ENCODE measurements at regions not wholly inside any gene's neighbourhood (a gene's known extent, or its start where the extent isn't known, plus 50 kb on each side); places are given as distances from the start of the nearest gene placed in this dataset.

- H3K4ac ChIP-seq (ENCODE audit: low read depth, low read length): no peak overlapping the region
- H2BK120ac ChIP-seq (ENCODE audit: low read depth, low read length, poor library complexity, severe bottlenecking): no peak overlapping the region
- no peak for DNase-seq
- H3K27ac Mint-ChIP-seq: no peak overlapping the region
- H3K14ac ChIP-seq (ENCODE audit: insufficient read depth, low read length): no peak overlapping the region
- H3K18ac ChIP-seq (ENCODE audit: insufficient read length, low read depth, low read length): no peak overlapping the region
- no peaks in the 10 kb centered on the region for H3K79me2 ChIP-seq (ENCODE audit: insufficient read depth, low read length)
- no peaks in the 10 kb centered on the region for H3K4me1 Mint-ChIP-seq
- no peak overlapping the region for H3K23ac ChIP-seq (ENCODE audit: insufficient read length, low read depth, low read length)
- no peak overlapping the region for H4K91ac ChIP-seq (ENCODE audit: insufficient read length, low read depth, low read length)
- no peak overlapping the region for H3K4me3 Mint-ChIP-seq
- no peak overlapping the region for H2BK15ac ChIP-seq (ENCODE audit: low read depth, low read length)
- no peak for TF ChIP-seq CTCF (conservative IDR thresholded peaks at IDR 0.05)
- no peaks in the 10 kb centered on the region for H3K27me3 Mint-ChIP-seq (ENCODE audit: low read depth)
- no peaks in the 10 kb centered on the region for H3K79me1 ChIP-seq (ENCODE audit: insufficient read depth, low read depth, low read length, poor library complexity, severe bottlenecking)
- H3K9me3 Mint-ChIP-seq: peaks cover 10 to 12% of the 10 kb centered on the region in 2 experiments; a peak in 4 of 5 replicates
- H2AFZ ChIP-seq (ENCODE audit: low read length): no peak overlapping the region
- no peaks in the 10 kb centered on the region for H4K20me1 ChIP-seq (ENCODE audit: control insufficient read depth, insufficient read depth, insufficient read length)
- H3K4me1 ChIP-seq (ENCODE audit: insufficient read depth, low read length): no peaks in the 10 kb centered on the region
- H2BK12ac ChIP-seq (ENCODE audit: insufficient read length, low read depth, low read length): no peak overlapping the region
- no peak overlapping the region for H4K8ac ChIP-seq (replicated peaks; ENCODE audit: insufficient read length, low read depth, low read length)
- no peak overlapping the region for H3K9ac ChIP-seq (ENCODE audit: extremely low read depth, insufficient read length, low read length)
- H3K56ac ChIP-seq (ENCODE audit: insufficient read length, low read depth, low read length): no peak overlapping the region
- no peaks in the 10 kb centered on the region for H3K27me3 ChIP-seq (ENCODE audit: insufficient read depth, low read length)
- peaks cover 0 to 9% (median 5%) of the 10 kb centered on the region in 3 experiments; a peak in 5 of 7 replicates for H3K36me3 Mint-ChIP-seq (ENCODE audit: insufficient read depth in 1 of 3, low read depth in 3 of 3)
- H3K27ac ChIP-seq (ENCODE audit: insufficient read length, low read depth, low read length): no peak overlapping the region
- H3K9me3 ChIP-seq (ENCODE audit: control insufficient read depth, low read depth, low read length): no peaks in the 10 kb centered on the region
- no peaks in the 10 kb centered on the region for H3K23me2 ChIP-seq (ENCODE audit: insufficient read length, low read depth, low read length, poor library complexity, severe bottlenecking)
- no peak overlapping the region for H2BK5ac ChIP-seq (ENCODE audit: insufficient read length, low read length)
- no peak overlapping the region for H2AK5ac ChIP-seq (ENCODE audit: insufficient read length, low read length)
- H4K5ac ChIP-seq (ENCODE audit: insufficient read length, low read depth, low read length): no peak overlapping the region
- no peak overlapping the region for H2BK20ac ChIP-seq (ENCODE audit: low read depth, low read length, poor library complexity, severe bottlenecking)
- H3T11ph ChIP-seq (ENCODE audit: low read length): no peak overlapping the region
- H3K4me2 ChIP-seq (ENCODE audit: insufficient read depth, insufficient read length, low read length): no peak overlapping the region
Observed at GRCh38 chr9:29555502-29555901, 1982.2 kb upstream of the C9orf72 start.

All from H9 (cell line).